ENCODE measurements at regions not wholly inside any gene's neighbourhood (a gene's known extent, or its start where the extent isn't known, plus 50 kb on each side); places are given as distances from the start of the nearest gene placed in this dataset.

- TF ChIP-seq KLF16 (tag by site-specific recombination; IDR thresholded peaks at IDR 0.05): no peak
Observed at GRCh38 chr4:129966175-129966574, 870.2 kb downstream of the C4orf33 start (continued).

GRCh38 chr4:129968366-129968765 lies 872.4 kb downstream of the C4orf33 start:
- ChIA-PET POLR2A (no interaction called here), CTCF (no interaction called here)
- no peak for TF ChIP-seq ZNF501 (tag by site-specific recombination; IDR thresholded peaks at IDR 0.05)
- no peak for TF ChIP-seq ZFP69B (tag by site-specific recombination; IDR thresholded peaks at IDR 0.05)
- no peak for TF ChIP-seq ZNF416 (tag by site-specific recombination; IDR thresholded peaks at IDR 0.05)
- no peak for TF ChIP-seq ZNF600 (tag by site-specific recombination; IDR thresholded peaks at IDR 0.05)
- no peak for TF ChIP-seq ZNF830 (tag by site-specific recombination; IDR thresholded peaks at IDR 0.05; ENCODE audit: low read depth)
- TF ChIP-seq ZBTB6 (tag by site-specific recombination; IDR thresholded peaks at IDR 0.05): no peak
- no peak for TF ChIP-seq MEIS1 (CRISPR knock-in tag; IDR thresholded peaks at IDR 0.05; ENCODE audit: borderline replicate concordance)
- no peak for TF ChIP-seq PBX3 (CRISPR knock-in tag; IDR thresholded peaks at IDR 0.05)
- no peak for TF ChIP-seq ZXDB (tag by site-specific recombination; IDR thresholded peaks at IDR 0.05)
- no peak for TF ChIP-seq ZNF248 (tag by site-specific recombination; IDR thresholded peaks at IDR 0.05)
- TF ChIP-seq ZNF610 (tag by site-specific recombination; IDR thresholded peaks at IDR 0.05; ENCODE audit: borderline replicate concordance): no peak
- TF ChIP-seq ZNF645 (tag by site-specific recombination; IDR thresholded peaks at IDR 0.05): no peak
- no peak for TF ChIP-seq ZNF518A (tag by site-specific recombination; conservative IDR thresholded peaks at IDR 0.05; ENCODE audit: low read depth)
- TF ChIP-seq ZNF335 (tag by site-specific recombination; conservative IDR thresholded peaks at IDR 0.05): no peak
- TF ChIP-seq ZNF76 (tag by site-specific recombination; IDR thresholded peaks at IDR 0.05; ENCODE audit: borderline replicate concordance, low read depth): no peak
- no peak overlapping the region for H3K4me3 ChIP-seq (ENCODE audit: low read depth, low read length)
- H3K9me3 ChIP-seq (ENCODE audit: control insufficient read depth, insufficient read depth, low read depth, low read length): no peaks in the 10 kb centered on the region
- no peaks in the 10 kb centered on the region for H3K4me1 ChIP-seq (ENCODE audit: control insufficient read depth, insufficient read depth, low read length)
- H3K27ac ChIP-seq (ENCODE audit: extremely low read depth, low read depth, low read length): no peak overlapping the region
- no peaks in the 10 kb centered on the region for H3K36me3 ChIP-seq (ENCODE audit: control insufficient read depth in 2 of 2, insufficient read depth in 1 of 2, low read length in 2 of 2)

- H3K27ac ChIP-seq (ENCODE audit: extremely low read depth, low read depth, low read length): no peak overlapping the region
- TF ChIP-seq ZNF184 (tag by site-specific recombination; IDR thresholded peaks at IDR 0.05) (no peak), YY2 (tag by site-specific recombination; IDR thresholded peaks at IDR 0.05) (no peak), ZNF404 (tag by site-specific recombination; IDR thresholded peaks at IDR 0.05) (no peak), ZNF704 (tag by site-specific recombination; IDR thresholded peaks at IDR 0.05) (no peak), ZNF202 (tag by site-specific recombination; IDR thresholded peaks at IDR 0.05; ENCODE audit: borderline replicate concordance) (no peak), HOXC10 (CRISPR knock-in tag; IDR thresholded peaks at IDR 0.05) (no peak), ZNF169 (tag by site-specific recombination; IDR thresholded peaks at IDR 0.05) (no peak), ZNF19 (tag by site-specific recombination; IDR thresholded peaks at IDR 0.05; ENCODE audit: low read depth) (no peak), ZFP69B (tag by site-specific recombination; IDR thresholded peaks at IDR 0.05) (no peak), KLF10 (tag by site-specific recombination; IDR thresholded peaks at IDR 0.05) (no peak)
- ChIA-PET POLR2A (no interaction called here), CTCF (no interaction called here)
- H3K9me3 ChIP-seq (ENCODE audit: control insufficient read depth, insufficient read depth, low read depth, low read length): no peaks in the 10 kb centered on the region
- no peak overlapping the region for H3K4me3 ChIP-seq (ENCODE audit: low read depth, low read length)
- H3K36me3 ChIP-seq (ENCODE audit: control insufficient read depth in 2 of 2, insufficient read depth in 1 of 2, low read length in 2 of 2): no peaks in the 10 kb centered on the region
- no peaks in the 10 kb centered on the region for H3K4me1 ChIP-seq (ENCODE audit: control insufficient read depth, insufficient read depth, low read length)
Observed at GRCh38 chr4:129968778-129969177, 872.8 kb downstream of the C4orf33 start.

Measured in HEK293 (cell line).